Activated naive CD4-positive, alpha-beta T cell treated with anti-CD3 and anti-CD28 coated beads for 36 hours (primary cell): ENCODE measurements at regions not wholly inside any gene's neighbourhood (a gene's known extent, or its start where the extent isn't known, plus 50 kb on each side); places are given as distances from the start of the nearest gene placed in this dataset.

Experiments
- CTCF ChIA-PET: fragments of 350-600 bp; sonication (Branson Sonifier 250); formaldehyde crosslinking; loops from one replicate; lab custom pipeline; 2021; ENCODE audit warnings: antibody characterized with exemption; lab: Charles Lee
- DNase-seq: peaks from one replicate; pipeline ENCODE4 v3.0.0-alpha.2; 2020
- H3K27ac Mint-ChIP-seq: one replicate; pipeline ENCODE4 v1.8.0; 2021; ENCODE audit warnings: mild to moderate bottlenecking, mixed read lengths
- H3K27me3 Mint-ChIP-seq: one replicate; pipeline ENCODE4 v1.8.0; 2021; ENCODE audit warnings: low read depth, mixed read lengths
- H3K36me3 Mint-ChIP-seq: one replicate; pipeline ENCODE4 v1.8.0; 2021; ENCODE audit warnings: low read depth, mixed read lengths
- H3K4me1 Mint-ChIP-seq: one replicate; pipeline ENCODE4 v1.8.0; 2021; ENCODE audit warnings: low read depth, mixed read lengths
- H3K4me3 Mint-ChIP-seq: one replicate; pipeline ENCODE4 v1.8.0; 2021; ENCODE audit warnings: mild to moderate bottlenecking, moderate library complexity, mixed read lengths
- H3K9me3 Mint-ChIP-seq: one replicate; pipeline ENCODE4 v1.8.0; 2021; ENCODE audit warnings: mixed read lengths
- intact Hi-C: fragments of 100-400 bp; cut with micrococcal nuclease; formaldehyde crosslinking; loops from one replicate; pipeline ENCODE4 v1.15.1; 2023

- no peak for DNase-seq
- no peaks in the 10 kb centered on the region for H3K4me1 Mint-ChIP-seq
- no peak overlapping the region for H3K4me3 Mint-ChIP-seq
- no peak overlapping the region for H3K27ac Mint-ChIP-seq
- peaks cover 15% of the 10 kb centered on the region for H3K27me3 Mint-ChIP-seq
- intact Hi-C loops: no loop called here
- H3K36me3 Mint-ChIP-seq: peaks cover 2% of the 10 kb centered on the region
- peaks cover 8% of the 10 kb centered on the region for H3K9me3 Mint-ChIP-seq
- CTCF ChIA-PET: interaction anchor here (1.0 kb wide), 1 partner anchor 96 kb away, joined by 3 read pairs; no protein-coding TSS in a partner anchor
Observed at GRCh38 chr1:4006676-4007374, 106.8 kb upstream of the C1orf174 start.

- CTCF ChIA-PET: no interaction called here
- DNase-seq: no peak
- Mint-ChIP-seq H3K27ac (no peak overlapping the region), H3K4me3 (no peak overlapping the region), H3K9me3 (peaks cover 8% of the 10 kb centered on the region), H3K36me3 (peaks cover 2% of the 10 kb centered on the region), H3K27me3 (peaks cover 13% of the 10 kb centered on the region), H3K4me1 (no peaks in the 10 kb centered on the region)
- intact Hi-C loops: no loop called here
Observed at GRCh38 chr1:4010284-4010683, 110.2 kb upstream of the C1orf174 start.

DNA sequence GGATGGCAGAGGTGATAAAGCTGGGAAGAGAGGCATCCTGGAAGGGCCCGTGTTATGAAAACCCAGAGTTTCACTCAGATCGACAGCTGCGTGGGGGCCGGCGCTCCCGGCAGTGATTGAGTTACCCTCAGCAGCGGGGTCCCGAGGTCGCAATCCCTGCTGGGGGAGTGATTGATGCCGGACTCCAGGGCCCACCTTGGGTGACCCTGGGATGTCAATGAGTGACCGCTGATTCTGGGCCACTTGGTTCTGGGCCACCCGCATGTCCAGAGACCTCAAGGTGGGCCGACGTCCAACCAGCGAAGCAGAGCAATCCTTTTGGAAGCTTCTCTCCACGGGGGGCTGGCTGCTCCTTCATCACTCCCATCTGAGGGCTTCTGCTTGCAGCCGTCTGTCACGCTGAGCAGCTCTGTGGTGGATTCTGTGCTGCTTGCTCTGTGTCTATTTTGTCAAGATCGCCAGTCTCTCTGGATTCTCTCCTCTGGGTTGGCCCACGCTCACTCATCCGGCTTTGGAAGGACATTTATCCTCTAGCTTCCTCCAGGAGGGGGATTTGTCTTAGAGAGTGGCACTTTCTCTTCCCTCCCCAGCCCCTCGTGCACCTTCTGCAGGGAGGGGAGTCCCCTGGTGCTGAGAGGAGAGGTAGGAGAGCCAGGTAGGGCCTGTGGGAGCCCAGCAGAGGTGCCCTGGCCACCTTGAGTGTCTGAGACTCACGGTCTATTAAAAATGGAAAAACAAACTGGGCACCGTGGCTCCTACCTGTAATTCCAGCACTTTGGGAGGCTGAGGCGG, 110.9 kb upstream of the C1orf174 start:
- no peak for DNase-seq
- Mint-ChIP-seq H3K4me1 (no peaks in the 10 kb centered on the region), H3K36me3 (peaks cover 2% of the 10 kb centered on the region), H3K4me3 (no peak overlapping the region), H3K27ac (no peak overlapping the region), H3K27me3 (peaks cover 13% of the 10 kb centered on the region), H3K9me3 (peaks cover 8% of the 10 kb centered on the region)
- CTCF ChIA-PET: interaction anchor here (0.6 kb wide), 1 partner anchor 97 kb away, joined by 4 read pairs; no protein-coding TSS in a partner anchor
- intact Hi-C loops: no loop called here

- Mint-ChIP-seq H3K4me3 (no peak overlapping the region), H3K27ac (no peak overlapping the region), H3K4me1 (no peaks in the 10 kb centered on the region), H3K27me3 (peaks cover 7% of the 10 kb centered on the region), H3K36me3 (no peaks in the 10 kb centered on the region), H3K9me3 (no peaks in the 10 kb centered on the region)
- intact Hi-C loops: no loop called here
- DNase-seq: no peak
- CTCF ChIA-PET: no interaction called here
Observed at GRCh38 chr1:4016351-4017130, 116.5 kb upstream of the C1orf174 start.

DNA sequence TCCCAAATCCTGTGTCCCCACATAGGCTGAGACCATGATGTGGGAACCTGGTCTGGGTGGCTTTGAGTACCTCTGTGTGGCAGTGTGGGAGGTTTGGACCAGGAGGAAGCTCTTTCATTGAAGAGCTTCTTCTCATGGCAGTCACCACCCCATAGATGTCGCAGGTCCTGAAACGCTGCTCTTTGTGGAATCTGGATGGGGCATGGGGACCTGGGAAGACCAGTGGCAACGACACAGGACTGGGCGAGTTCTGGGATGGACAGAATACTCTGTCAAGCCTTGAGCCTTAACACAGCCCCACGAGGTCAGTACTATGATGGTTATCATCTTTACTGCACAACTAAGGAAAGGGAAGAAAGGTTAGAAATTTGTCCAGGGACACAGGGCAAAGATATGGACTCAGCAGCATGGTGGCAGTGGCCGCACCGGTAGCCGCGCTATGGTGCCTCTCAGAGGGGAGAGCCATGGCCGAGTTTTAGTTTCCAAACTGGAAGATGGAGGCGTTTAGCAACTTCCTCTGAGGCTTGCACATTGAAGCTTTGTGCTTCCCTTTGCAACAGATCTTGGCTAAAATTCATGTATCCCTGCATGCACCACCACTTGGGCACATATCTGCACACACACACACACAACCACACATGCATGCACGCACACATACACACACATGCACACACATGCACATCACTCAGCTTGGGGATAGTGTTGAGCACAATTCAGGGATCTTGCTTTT, 117.7 kb upstream of the C1orf174 start:
- no peaks in the 10 kb centered on the region for H3K4me1 Mint-ChIP-seq
- H3K36me3 Mint-ChIP-seq: no peaks in the 10 kb centered on the region
- intact Hi-C loops: no loop called here
- DNase-seq: no peak
- H3K4me3 Mint-ChIP-seq: no peak overlapping the region
- H3K27me3 Mint-ChIP-seq: peaks cover 4% of the 10 kb centered on the region
- no peak overlapping the region for H3K27ac Mint-ChIP-seq
- H3K9me3 Mint-ChIP-seq: no peaks in the 10 kb centered on the region
- CTCF ChIA-PET: no interaction called here

DNA sequence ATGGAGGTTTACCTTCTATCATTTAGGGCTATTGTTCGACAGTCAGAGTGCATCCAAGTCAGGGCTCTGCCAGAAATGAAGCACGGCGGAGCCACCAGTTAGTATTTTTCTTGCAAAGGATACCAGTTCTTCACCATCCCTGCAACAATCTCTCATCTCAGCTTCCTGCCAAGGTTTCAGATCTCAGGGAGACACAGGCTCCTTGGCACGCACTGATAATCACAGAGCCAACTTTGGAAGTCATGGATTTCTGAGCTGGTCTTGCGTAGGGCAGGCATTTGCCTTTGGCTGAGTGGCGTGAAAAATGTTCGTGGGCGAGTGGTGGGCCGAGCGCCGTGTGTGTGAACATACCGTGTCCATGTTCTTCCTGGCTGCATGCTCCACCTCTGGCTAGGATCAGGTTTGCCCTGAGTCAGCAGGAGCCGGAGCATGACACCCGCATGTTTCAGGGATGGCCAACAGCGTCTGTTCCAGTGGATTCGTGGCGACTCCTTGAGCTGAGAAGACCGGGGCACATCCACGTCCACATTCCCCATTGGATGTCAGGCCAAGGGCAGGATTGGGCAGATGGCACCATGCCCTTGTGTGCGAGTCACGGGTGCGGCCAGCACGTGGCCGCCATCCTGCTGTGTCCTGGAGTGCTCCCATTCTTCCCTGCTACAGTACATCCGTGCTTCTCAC, 118.5 kb upstream of the C1orf174 start:
- Mint-ChIP-seq H3K9me3 (no peaks in the 10 kb centered on the region), H3K36me3 (no peaks in the 10 kb centered on the region), H3K27ac (no peak overlapping the region), H3K4me3 (no peak overlapping the region), H3K27me3 (peaks cover 1% of the 10 kb centered on the region), H3K4me1 (no peaks in the 10 kb centered on the region)
- DNase-seq: no peak
- CTCF ChIA-PET: no interaction called here
- intact Hi-C loops: no loop called here

GRCh38 chr1:4019147-4019521, 119.1 kb upstream of the C1orf174 start:
- H3K36me3 Mint-ChIP-seq: no peaks in the 10 kb centered on the region
- H3K27me3 Mint-ChIP-seq: no peaks in the 10 kb centered on the region
- no peak for DNase-seq
- intact Hi-C loops: no loop called here
- H3K4me1 Mint-ChIP-seq: no peaks in the 10 kb centered on the region
- H3K9me3 Mint-ChIP-seq: no peaks in the 10 kb centered on the region
- no peak overlapping the region for H3K27ac Mint-ChIP-seq
- CTCF ChIA-PET: no interaction called here
- H3K4me3 Mint-ChIP-seq: no peak overlapping the region

DNA sequence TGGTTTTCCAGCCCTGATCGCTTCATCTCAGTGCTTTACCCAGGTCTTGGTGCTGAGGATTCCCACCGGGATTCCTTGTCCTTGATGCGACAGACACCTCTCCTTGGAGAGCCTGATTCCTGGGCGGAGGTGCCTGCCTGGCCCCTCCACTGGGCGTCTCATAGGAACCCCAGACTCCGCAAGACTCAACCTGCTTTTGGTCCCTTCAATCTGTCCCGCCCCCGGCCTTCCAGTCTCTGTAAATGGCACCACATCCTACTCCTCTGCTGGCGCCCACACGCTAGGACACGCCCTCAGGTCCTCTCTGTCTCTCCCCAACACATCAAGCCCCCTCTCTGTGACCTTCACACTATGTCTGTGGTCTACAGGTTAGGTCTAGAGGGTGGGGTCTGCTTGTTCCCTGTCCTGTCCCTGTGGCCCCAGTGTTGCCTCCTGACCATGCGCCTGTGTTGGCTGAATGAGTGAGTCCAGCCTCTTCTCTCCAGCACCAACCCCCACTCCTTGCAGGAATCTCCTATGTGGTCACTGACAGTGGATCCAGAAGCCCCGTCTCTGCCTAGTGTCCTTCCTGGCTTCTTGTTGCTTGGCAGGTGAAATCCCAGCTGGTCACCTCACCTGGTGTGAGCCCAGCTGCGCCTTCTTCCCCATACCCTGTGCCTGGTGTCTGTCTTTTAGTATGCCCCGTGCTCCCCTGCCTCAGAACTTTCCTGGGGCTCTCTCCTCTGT, 119.7 kb upstream of the C1orf174 start:
- no peak overlapping the region for H3K27ac Mint-ChIP-seq
- no peaks in the 10 kb centered on the region for H3K4me1 Mint-ChIP-seq
- H3K27me3 Mint-ChIP-seq: no peaks in the 10 kb centered on the region
- intact Hi-C loops: loop anchor here (5.0 kb wide), 1 partner anchor 432 kb away; no protein-coding TSS in a partner anchor
- no peak for DNase-seq
- H3K36me3 Mint-ChIP-seq: no peaks in the 10 kb centered on the region
- no peak overlapping the region for H3K4me3 Mint-ChIP-seq
- CTCF ChIA-PET: no interaction called here
- no peaks in the 10 kb centered on the region for H3K9me3 Mint-ChIP-seq

GRCh38 chr1:4020449-4020848, 120.4 kb upstream of the C1orf174 start:
- CTCF ChIA-PET: no interaction called here
- H3K4me1 Mint-ChIP-seq: no peaks in the 10 kb centered on the region
- intact Hi-C loops: loop anchor here (5.0 kb wide), 1 partner anchor 433 kb away; no protein-coding TSS in a partner anchor
- no peak overlapping the region for H3K4me3 Mint-ChIP-seq
- DNase-seq: no peak
- no peak overlapping the region for H3K27ac Mint-ChIP-seq
- H3K27me3 Mint-ChIP-seq: no peaks in the 10 kb centered on the region
- no peaks in the 10 kb centered on the region for H3K36me3 Mint-ChIP-seq
- H3K9me3 Mint-ChIP-seq: no peaks in the 10 kb centered on the region

GRCh38 chr1:4021136-4021973, 121.3 kb upstream of the C1orf174 start:
- H3K27ac Mint-ChIP-seq: no peak overlapping the region
- CTCF ChIA-PET: no interaction called here
- H3K27me3 Mint-ChIP-seq: no peaks in the 10 kb centered on the region
- H3K4me1 Mint-ChIP-seq: no peaks in the 10 kb centered on the region
- no peak for DNase-seq
- intact Hi-C loops: loop anchor here (5.0 kb wide), 1 partner anchor 434 kb away; no protein-coding TSS in a partner anchor
- H3K4me3 Mint-ChIP-seq: no peak overlapping the region
- no peaks in the 10 kb centered on the region for H3K36me3 Mint-ChIP-seq
- no peaks in the 10 kb centered on the region for H3K9me3 Mint-ChIP-seq
